ENCODE measurements at regions not wholly inside any gene's neighbourhood (a gene's known extent, or its start where the extent isn't known, plus 50 kb on each side); places are given as distances from the start of the nearest gene placed in this dataset.

- no peak for TF ChIP-seq CTCF (tag by site-specific recombination; IDR thresholded peaks at IDR 0.05)
- no peak for TF ChIP-seq ZNF561 (tag by site-specific recombination; IDR thresholded peaks at IDR 0.05; ENCODE audit: borderline replicate concordance)
- TF ChIP-seq PATZ1 (tag by site-specific recombination; IDR thresholded peaks at IDR 0.05), result no peak
- TF ChIP-seq ZNF639 (tag by site-specific recombination; IDR thresholded peaks at IDR 0.05), result no peak
- TF ChIP-seq ZNF24 (tag by site-specific recombination; IDR thresholded peaks at IDR 0.05), result no peak
- TF ChIP-seq ZNF274 (IDR thresholded peaks at IDR 0.05; ENCODE audit: low read length), result no peak
- TF ChIP-seq ZNF274 (tag by site-specific recombination; IDR thresholded peaks at IDR 0.05; ENCODE audit: borderline replicate concordance), result no peak
- TF ChIP-seq ZNF404 (tag by site-specific recombination; IDR thresholded peaks at IDR 0.05), result no peak
- no peak for TF ChIP-seq ZBTB7A (tag by site-specific recombination; IDR thresholded peaks at IDR 0.05; ENCODE audit: low read depth)
- no peak for TF ChIP-seq REST (tag by site-specific recombination; IDR thresholded peaks at IDR 0.05)
- no peak for TF ChIP-seq ZFP41 (tag by site-specific recombination; IDR thresholded peaks at IDR 0.05; ENCODE audit: borderline replicate concordance)
- no peak for TF ChIP-seq ZNF302 (tag by site-specific recombination; IDR thresholded peaks at IDR 0.05; ENCODE audit: low read depth)
- no peak for TF ChIP-seq ZNF132 (tag by site-specific recombination; IDR thresholded peaks at IDR 0.05; ENCODE audit: borderline replicate concordance)
- no peak for TF ChIP-seq KLF16 (tag by site-specific recombination; IDR thresholded peaks at IDR 0.05)
- no peak for TF ChIP-seq SALL2 (tag by site-specific recombination; IDR thresholded peaks at IDR 0.05; ENCODE audit: borderline replicate concordance)
These were observed 518.3 kb downstream of the PRR16 start for GRCh38 chr5:120982351-120982750.
